Common myeloid progenitor, CD34-positive (primary cell): ENCODE measurements at regions not wholly inside any gene's neighbourhood (a gene's known extent, or its start where the extent isn't known, plus 50 kb on each side); places are given as distances from the start of the nearest gene placed in this dataset.

Experiments used
- CTCF ChIA-PET: fragments of 350-600 bp; sonication (Branson Sonifier 250); formaldehyde crosslinking; loops from one replicate; lab custom pipeline; 2021; ENCODE audit warnings: antibody characterized with exemption; lab: Charles Lee
- POLR2A ChIA-PET: fragments of 350-600 bp; sonication (Branson Sonifier 250); formaldehyde crosslinking; loops from one replicate; lab custom pipeline; 2021; ENCODE audit warnings: antibody characterized with exemption; lab: Charles Lee
- DNase-seq, 3 donors: peaks; one replicate each; pipeline versions ENCODE4 v3.0.0 to v3.0.0-alpha.2; 2013
- H3K27ac ChIP-seq, 2 experiments: 1 replicate in 1 of 2; 2 replicates in 1 of 2; pipeline ENCODE4 v1.7.0; 2013; ENCODE audit warnings: inconsistent platforms in 2 of 2, low read length in 2 of 2, mild to moderate bottlenecking in 2 of 2, low read depth in 1 of 2, moderate library complexity in 1 of 2; ENCODE audit not compliant: severe bottlenecking in 2 of 2, insufficient read depth in 1 of 2, poor library complexity in 1 of 2
- H3K27me3 ChIP-seq, 5 experiments: replicated peaks in 2 of 5; 1 replicate in 3 of 5; 2 replicates in 2 of 5; pipeline versions ENCODE4 v1.6.1 to v1.7.0; 2013; ENCODE audit warnings: low read length in 4 of 5, mild to moderate bottlenecking in 2 of 5, moderate library complexity in 2 of 5, inconsistent platforms in 1 of 5; ENCODE audit not compliant: insufficient read depth in 5 of 5, control insufficient read depth in 4 of 5
- H3K36me3 ChIP-seq, 4 experiments: 1 replicate in 2 of 4; 2 replicates in 2 of 4; pipeline versions ENCODE4 v1.6.1 to v1.7.0; 2013; ENCODE audit warnings: low read length in 3 of 4, control low read depth in 1 of 4, mild to moderate bottlenecking in 1 of 4; ENCODE audit not compliant: control insufficient read depth in 4 of 4, insufficient read depth in 4 of 4
- H3K4me1 ChIP-seq, 4 experiments: 1 replicate in 3 of 4; 2 replicates in 1 of 4; pipeline versions ENCODE4 v1.6.1 to v1.7.1; 2013; ENCODE audit warnings: low read length in 3 of 4, mild to moderate bottlenecking in 3 of 4, control low read depth in 1 of 4, inconsistent platforms in 1 of 4, moderate library complexity in 1 of 4; ENCODE audit not compliant: control insufficient read depth in 4 of 4, insufficient read depth in 4 of 4; ENCODE audit errors: control extremely low read depth in 1 of 4
- H3K4me3 ChIP-seq, 7 experiments: 1 replicate in 4 of 7; 2 replicates in 3 of 7; pipeline versions ENCODE4 v1.5.1 to v1.7.0; 2013; ENCODE audit warnings: mild to moderate bottlenecking in 7 of 7, low read length in 6 of 7, moderate library complexity in 6 of 7, inconsistent platforms in 2 of 7, low read depth in 2 of 7, control low read depth in 1 of 7; ENCODE audit not compliant: insufficient read depth in 4 of 7, control insufficient read depth in 1 of 7; ENCODE audit errors: extremely low read depth in 1 of 7
- H3K9me3 ChIP-seq, 5 experiments: 1 replicate in 4 of 5; 2 replicates in 1 of 5; pipeline versions ENCODE4 v1.6.1 to v1.7.1; 2013; ENCODE audit warnings: low read length in 4 of 5, mild to moderate bottlenecking in 2 of 5, inconsistent platforms in 1 of 5, low read depth in 1 of 5, moderate library complexity in 1 of 5; ENCODE audit not compliant: control insufficient read depth in 4 of 5, insufficient read depth in 2 of 5; ENCODE audit errors: control extremely low read depth in 1 of 5
- WGBS: methylation state at CpG from one replicate; pipeline ENCODE4 v1.1.5; 2013; ENCODE audit not compliant: insufficient coverage; 5-methylcytosine and 5-hydroxymethylcytosine counted together

GRCh38 chr4:61067381-61067780 is 132.7 kb upstream of the ADGRL3 start:
- WGBS = 100% methylated on average over 1 of the region's 3 CpGs
- CTCF ChIA-PET = no interaction called here
- H3K4me1 ChIP-seq = no peaks in the 10 kb centered on the region
- no peaks in the 10 kb centered on the region for H3K36me3 ChIP-seq
- no peak overlapping the region for H3K27ac ChIP-seq
- DNase-seq = no peak
- no peak overlapping the region for H3K4me3 ChIP-seq
- no peaks in the 10 kb centered on the region for H3K27me3 ChIP-seq
- peaks cover 0 to 1% (median 0%) of the 10 kb centered on the region in 5 experiments for H3K9me3 ChIP-seq
- POLR2A ChIA-PET = no interaction called here

- H3K4me1 ChIP-seq = no peaks in the 10 kb centered on the region
- CTCF ChIA-PET = no interaction called here
- WGBS = no CpG with 5 or more reads among the region's 2 CpGs
- no peak overlapping the region for H3K27ac ChIP-seq
- no peak for DNase-seq
- peaks cover 0 to 1% (median 0%) of the 10 kb centered on the region in 5 experiments for H3K9me3 ChIP-seq
- POLR2A ChIA-PET = interaction anchor here (0.6 kb wide), 1 partner anchor 833 kb away, joined by 4 read pairs; no protein-coding TSS in a partner anchor
- H3K4me3 ChIP-seq = no peak overlapping the region
- H3K36me3 ChIP-seq = no peaks in the 10 kb centered on the region
- H3K27me3 ChIP-seq = no peaks in the 10 kb centered on the region
Observed at GRCh38 chr4:61068060-61068459, 132.1 kb upstream of the ADGRL3 start.

- Histone ChIP-seq H3K27me3 (no peaks in the 10 kb centered on the region), H3K4me1 (no peaks in the 10 kb centered on the region), H3K27ac (no peak overlapping the region), H3K4me3 (no peak overlapping the region), H3K9me3 (peaks cover 0 to 1% (median 0%) of the 10 kb centered on the region in 5 experiments), H3K36me3 (no peaks in the 10 kb centered on the region)
- POLR2A ChIA-PET = interaction anchor here (0.6 kb wide), 1 partner anchor 832 kb away, joined by 4 read pairs; no protein-coding TSS in a partner anchor
- no peak for DNase-seq
- CTCF ChIA-PET = no interaction called here
- WGBS = 96% methylated on average over 4 of the region's 5 CpGs
Observed at GRCh38 chr4:61068745-61069144, 131.4 kb upstream of the ADGRL3 start.

- Histone ChIP-seq H3K4me3 (no peak overlapping the region), H3K4me1 (no peaks in the 10 kb centered on the region), H3K27me3 (no peaks in the 10 kb centered on the region), H3K36me3 (no peaks in the 10 kb centered on the region), H3K27ac (no peak overlapping the region), H3K9me3 (peaks cover 0 to 1% (median 0%) of the 10 kb centered on the region in 5 experiments)
- CTCF ChIA-PET = no interaction called here
- POLR2A ChIA-PET = no interaction called here
- 59% methylated on average over 3 of the region's 3 CpGs for WGBS
- DNase-seq = no peak
Observed at GRCh38 chr4:61070269-61070668, 129.9 kb upstream of the ADGRL3 start.

- POLR2A ChIA-PET = no interaction called here
- Histone ChIP-seq H3K27me3 (no peaks in the 10 kb centered on the region), H3K9me3 (no peaks in the 10 kb centered on the region), H3K27ac (no peak overlapping the region), H3K4me1 (no peaks in the 10 kb centered on the region), H3K4me3 (no peak overlapping the region), H3K36me3 (no peaks in the 10 kb centered on the region)
- no peak for DNase-seq
- CTCF ChIA-PET = no interaction called here
Observed at GRCh38 chr4:61079427-61079826, 120.7 kb upstream of the ADGRL3 start.

GRCh38 chr4:61079976-61080375 is 120.2 kb upstream of the ADGRL3 start:
- no peaks in the 10 kb centered on the region for H3K36me3 ChIP-seq
- H3K27me3 ChIP-seq = no peaks in the 10 kb centered on the region
- ChIA-PET POLR2A (no interaction called here), CTCF (no interaction called here)
- no peak overlapping the region for H3K27ac ChIP-seq
- WGBS = no CpG with 5 or more reads among the region's 2 CpGs
- no peak for DNase-seq
- H3K9me3 ChIP-seq = no peaks in the 10 kb centered on the region
- no peaks in the 10 kb centered on the region for H3K4me1 ChIP-seq
- H3K4me3 ChIP-seq = no peak overlapping the region

- Histone ChIP-seq H3K9me3 (no peaks in the 10 kb centered on the region), H3K27ac (no peak overlapping the region), H3K27me3 (no peaks in the 10 kb centered on the region), H3K4me3 (no peak overlapping the region), H3K4me1 (no peaks in the 10 kb centered on the region), H3K36me3 (no peaks in the 10 kb centered on the region)
- ChIA-PET POLR2A (no interaction called here), CTCF (no interaction called here)
- 92% methylated on average over 2 of the region's 2 CpGs for WGBS
- no peak for DNase-seq
Observed at GRCh38 chr4:61085534-61085933, 114.6 kb upstream of the ADGRL3 start.
